ENCODE measurements at regions not wholly inside any gene's neighbourhood (a gene's known extent, or its start where the extent isn't known, plus 50 kb on each side); places are given as distances from the start of the nearest gene placed in this dataset.

GRCh38 chr16:61083711-61084110 is 952.5 kb downstream of the CDH8 start (continued):
- no peak for TF ChIP-seq COPS2 (conservative IDR thresholded peaks at IDR 0.05)
- no peak for TF ChIP-seq MLLT1 (IDR thresholded peaks at IDR 0.05)
- no peak for TF ChIP-seq MTA2 (IDR thresholded peaks at IDR 0.05; ENCODE audit: low read depth)

DNA sequence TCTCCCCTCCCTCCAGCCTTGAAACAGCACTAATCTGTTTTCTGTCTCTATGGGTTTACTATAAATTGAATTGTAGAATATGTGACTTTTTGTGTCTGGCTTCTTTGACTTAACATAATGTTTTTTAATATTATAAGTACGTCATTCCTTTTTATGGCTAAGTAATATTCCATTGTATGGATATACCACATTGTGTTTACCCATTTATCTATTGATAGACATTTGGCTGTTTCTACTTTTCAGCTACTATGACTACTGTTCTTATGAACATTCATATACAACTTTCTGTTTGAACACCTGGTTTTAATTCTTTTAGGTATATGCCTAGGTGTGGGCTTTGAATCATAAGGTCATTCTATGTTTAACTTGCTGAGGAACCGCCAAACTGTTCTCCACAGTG is 961.9 kb downstream of the CDH8 start:
- no peaks in the 10 kb centered on the region for H3K36me3 ChIP-seq (ENCODE audit: control insufficient read depth, insufficient read depth, low read length)
- no peaks in the 10 kb centered on the region for H4K20me1 ChIP-seq (replicated peaks; ENCODE audit: control insufficient read depth, insufficient read depth, low read length)
- DNase-seq (ENCODE audit: extremely low read depth in 1 of 4, low spot score in 3 of 4) (no peak), FAIRE-seq (no peak), ATAC-seq (no peak)
- H3K4me1 ChIP-seq (replicated peaks in 1 of 2; ENCODE audit: control insufficient read depth in 2 of 2, insufficient read depth in 2 of 2, low read length in 2 of 2) = no peaks in the 10 kb centered on the region
- H3K4me2 ChIP-seq (ENCODE audit: insufficient read depth, low read length) = no peak overlapping the region
- H3K9me1 ChIP-seq (ENCODE audit: control insufficient read depth, insufficient read depth, low read length) = no peaks in the 10 kb centered on the region
- no peak overlapping the region for H2AFZ ChIP-seq (ENCODE audit: low read depth, low read length)
- H3K9ac ChIP-seq (ENCODE audit: insufficient read depth in 1 of 2, low read depth in 2 of 2, low read length in 2 of 2) = no peak overlapping the region
- no peak overlapping the region for H3K4me3 ChIP-seq
- CTCF ChIA-PET (ENCODE audit: low intra/inter-chr PET ratio) = no interaction called here
- H3K27me3 ChIP-seq (ENCODE audit: control insufficient read depth in 2 of 2, insufficient read depth in 2 of 2, low read length in 2 of 2) = no peaks in the 10 kb centered on the region
- H3K9me3 ChIP-seq (replicated peaks; ENCODE audit: control insufficient read depth, insufficient read depth, low read depth, low read length) = no peaks in the 10 kb centered on the region
- H3K27ac ChIP-seq (ENCODE audit: extremely low read depth, low read depth, low read length) = no peak overlapping the region
- 0% methylated on average over 2 of the region's 2 CpGs for WGBS (ENCODE audit: insufficient coverage, low coverage, missing lambda C conversion rate)
- H3K79me2 ChIP-seq (ENCODE audit: control insufficient read depth, insufficient read depth, low read length) = no peaks in the 10 kb centered on the region
- POLR2A ChIA-PET = no interaction called here
- intact Hi-C loops (cut with micrococcal nuclease) = no loop called here
- in situ Hi-C loops (cut with MboI) = no loop called here
- BruUV-seq (replicated peaks) = no TSS peak
- TF ChIP-seq NCOA6 (IDR thresholded peaks at IDR 0.05) (no peak), NFXL1 (CRISPR knock-in tag; IDR thresholded peaks at IDR 0.05) (no peak), VEZF1 (CRISPR knock-in tag; IDR thresholded peaks at IDR 0.05) (no peak), SAP30 (IDR thresholded peaks at IDR 0.05; ENCODE audit: borderline replicate concordance, insufficient read depth, low read depth, low read length, poor library complexity, severe bottlenecking) (no peak), MECOM (CRISPR knock-in tag; IDR thresholded peaks at IDR 0.05) (no peak), ZNF217 (CRISPR knock-in tag; IDR thresholded peaks at IDR 0.05) (no peak), ZNF3 (CRISPR knock-in tag; IDR thresholded peaks at IDR 0.05) (no peak), STAT5A (IDR thresholded peaks at IDR 0.05; ENCODE audit: borderline replicate concordance, low read length) (no peak), NELFE (IDR thresholded peaks at IDR 0.05; ENCODE audit: insufficient read depth, insufficient read length) (no peak)
- TF ChIP-seq, protein P1, sequence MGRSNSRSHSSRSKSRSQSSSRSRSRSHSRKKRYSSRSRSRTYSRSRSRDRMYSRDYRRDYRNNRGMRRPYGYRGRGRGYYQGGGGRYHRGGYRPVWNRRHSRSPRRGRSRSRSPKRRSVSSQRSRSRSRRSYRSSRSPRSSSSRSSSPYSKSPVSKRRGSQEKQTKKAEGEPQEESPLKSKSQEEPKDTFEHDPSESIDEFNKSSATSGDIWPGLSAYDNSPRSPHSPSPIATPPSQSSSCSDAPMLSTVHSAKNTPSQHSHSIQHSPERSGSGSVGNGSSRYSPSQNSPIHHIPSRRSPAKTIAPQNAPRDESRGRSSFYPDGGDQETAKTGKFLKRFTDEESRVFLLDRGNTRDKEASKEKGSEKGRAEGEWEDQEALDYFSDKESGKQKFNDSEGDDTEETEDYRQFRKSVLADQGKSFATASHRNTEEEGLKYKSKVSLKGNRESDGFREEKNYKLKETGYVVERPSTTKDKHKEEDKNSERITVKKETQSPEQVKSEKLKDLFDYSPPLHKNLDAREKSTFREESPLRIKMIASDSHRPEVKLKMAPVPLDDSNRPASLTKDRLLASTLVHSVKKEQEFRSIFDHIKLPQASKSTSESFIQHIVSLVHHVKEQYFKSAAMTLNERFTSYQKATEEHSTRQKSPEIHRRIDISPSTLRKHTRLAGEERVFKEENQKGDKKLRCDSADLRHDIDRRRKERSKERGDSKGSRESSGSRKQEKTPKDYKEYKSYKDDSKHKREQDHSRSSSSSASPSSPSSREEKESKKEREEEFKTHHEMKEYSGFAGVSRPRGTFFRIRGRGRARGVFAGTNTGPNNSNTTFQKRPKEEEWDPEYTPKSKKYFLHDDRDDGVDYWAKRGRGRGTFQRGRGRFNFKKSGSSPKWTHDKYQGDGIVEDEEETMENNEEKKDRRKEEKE (IDR thresholded peaks at IDR 0.05; ENCODE audit: borderline replicate concordance in 1 of 2, control insufficient read depth in 1 of 2, low read depth in 2 of 2, low read length in 1 of 2) = no peak
- TF ChIP-seq, protein P2, sequence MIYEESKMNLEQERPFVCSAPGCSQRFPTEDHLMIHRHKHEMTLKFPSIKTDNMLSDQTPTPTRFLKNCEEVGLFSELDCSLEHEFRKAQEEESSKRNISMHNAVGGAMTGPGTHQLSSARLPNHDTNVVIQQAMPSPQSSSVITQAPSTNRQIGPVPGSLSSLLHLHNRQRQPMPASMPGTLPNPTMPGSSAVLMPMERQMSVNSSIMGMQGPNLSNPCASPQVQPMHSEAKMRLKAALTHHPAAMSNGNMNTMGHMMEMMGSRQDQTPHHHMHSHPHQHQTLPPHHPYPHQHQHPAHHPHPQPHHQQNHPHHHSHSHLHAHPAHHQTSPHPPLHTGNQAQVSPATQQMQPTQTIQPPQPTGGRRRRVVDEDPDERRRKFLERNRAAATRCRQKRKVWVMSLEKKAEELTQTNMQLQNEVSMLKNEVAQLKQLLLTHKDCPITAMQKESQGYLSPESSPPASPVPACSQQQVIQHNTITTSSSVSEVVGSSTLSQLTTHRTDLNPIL (CRISPR knock-in tag; IDR thresholded peaks at IDR 0.05) = no peak
